ENCODE measurements at regions not wholly inside any gene's neighbourhood (a gene's known extent, or its start where the extent isn't known, plus 50 kb on each side); places are given as distances from the start of the nearest gene placed in this dataset.

DNA sequence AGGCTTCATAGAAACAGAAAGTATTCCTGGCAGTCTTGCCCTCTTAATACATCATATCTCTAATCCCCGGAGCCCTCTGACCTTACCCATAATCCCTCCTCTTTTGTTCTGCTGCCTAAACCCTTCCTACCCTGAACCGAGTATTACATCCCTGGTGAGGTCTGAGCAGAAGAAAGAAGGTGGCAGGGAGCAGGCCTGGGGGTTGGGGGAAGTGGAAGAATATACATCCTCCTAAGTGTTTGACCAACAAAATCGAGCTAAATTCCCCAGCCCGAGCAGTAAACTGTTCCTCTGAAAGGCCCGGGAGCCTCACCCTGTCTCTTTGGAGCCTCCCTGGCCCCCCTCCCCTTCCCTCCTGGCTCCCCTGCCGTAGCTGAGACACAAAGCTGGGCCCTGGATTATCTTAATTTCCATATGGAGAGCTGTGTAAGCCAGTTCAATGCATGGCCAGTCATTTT lies 192.6 kb upstream of the LHX5 start:
- no peak for TF ChIP-seq ZNF513 (tag by site-specific recombination; IDR thresholded peaks at IDR 0.05)
- no peak for TF ChIP-seq ELK4 (IDR thresholded peaks at IDR 0.05; ENCODE audit: borderline replicate concordance, low read depth, low read length)
- no peak for TF ChIP-seq KLF16 (tag by site-specific recombination; IDR thresholded peaks at IDR 0.05)

Measured in HEK293 (cell line).